Mesothelial cell of epicardium (in vitro differentiated cells): ENCODE measurements at regions not wholly inside any gene's neighbourhood (a gene's known extent, or its start where the extent isn't known, plus 50 kb on each side); places are given as distances from the start of the nearest gene placed in this dataset.

ENCODE experiments used
- DNase-seq, 2 experiments: peaks; one replicate each; pipeline ENCODE4 v3.0.0; 2021; ENCODE audit warnings: low spot score in 2 of 2; ENCODE audit not compliant: unreplicated experiment in 2 of 2
- H3K27ac Mint-ChIP-seq: 2 replicates; pipeline ENCODE4 v1.8.0; 2021; ENCODE audit warnings: mixed read lengths
- H3K27me3 Mint-ChIP-seq: 2 replicates; pipeline ENCODE4 v1.8.0; 2021; ENCODE audit warnings: low read depth, mixed read lengths
- H3K36me3 Mint-ChIP-seq: 2 replicates; pipeline ENCODE4 v1.8.0; 2021; ENCODE audit warnings: mixed read lengths
- H3K4me1 Mint-ChIP-seq: 2 replicates; pipeline ENCODE4 v1.8.0; 2021; ENCODE audit warnings: mixed read lengths
- H3K4me3 Mint-ChIP-seq: 2 replicates; pipeline ENCODE4 v1.8.0; 2021; ENCODE audit warnings: mild to moderate bottlenecking, moderate library complexity, mixed read lengths
- H3K9me3 Mint-ChIP-seq: 2 replicates; pipeline ENCODE4 v1.8.0; 2021; ENCODE audit warnings: mixed read lengths
- TF ChIP-seq, protein P1 (sequence below): fragments of 200-600 bp; sonication (generic); IDR thresholded peaks from one replicate; pipeline ENCODE4 v1.5.0; 2021; ENCODE audit warnings: antibody characterized with exemption; ENCODE audit not compliant: unreplicated experiment

- no peaks in the 10 kb centered on the region for H3K36me3 Mint-ChIP-seq
- TF ChIP-seq, protein P1, sequence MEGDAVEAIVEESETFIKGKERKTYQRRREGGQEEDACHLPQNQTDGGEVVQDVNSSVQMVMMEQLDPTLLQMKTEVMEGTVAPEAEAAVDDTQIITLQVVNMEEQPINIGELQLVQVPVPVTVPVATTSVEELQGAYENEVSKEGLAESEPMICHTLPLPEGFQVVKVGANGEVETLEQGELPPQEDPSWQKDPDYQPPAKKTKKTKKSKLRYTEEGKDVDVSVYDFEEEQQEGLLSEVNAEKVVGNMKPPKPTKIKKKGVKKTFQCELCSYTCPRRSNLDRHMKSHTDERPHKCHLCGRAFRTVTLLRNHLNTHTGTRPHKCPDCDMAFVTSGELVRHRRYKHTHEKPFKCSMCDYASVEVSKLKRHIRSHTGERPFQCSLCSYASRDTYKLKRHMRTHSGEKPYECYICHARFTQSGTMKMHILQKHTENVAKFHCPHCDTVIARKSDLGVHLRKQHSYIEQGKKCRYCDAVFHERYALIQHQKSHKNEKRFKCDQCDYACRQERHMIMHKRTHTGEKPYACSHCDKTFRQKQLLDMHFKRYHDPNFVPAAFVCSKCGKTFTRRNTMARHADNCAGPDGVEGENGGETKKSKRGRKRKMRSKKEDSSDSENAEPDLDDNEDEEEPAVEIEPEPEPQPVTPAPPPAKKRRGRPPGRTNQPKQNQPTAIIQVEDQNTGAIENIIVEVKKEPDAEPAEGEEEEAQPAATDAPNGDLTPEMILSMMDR, result no peak
- H3K27me3 Mint-ChIP-seq, result peaks cover 22% of the 10 kb centered on the region
- no peak overlapping the region for H3K27ac Mint-ChIP-seq
- H3K4me3 Mint-ChIP-seq, result no peak overlapping the region
- no peaks in the 10 kb centered on the region for H3K9me3 Mint-ChIP-seq
- no peak for DNase-seq
- H3K4me1 Mint-ChIP-seq, result no peaks in the 10 kb centered on the region
These were observed 464.9 kb downstream of the PRKD1 start for GRCh38 chr14:29462772-29463171.

GRCh38 chr14:29463727-29464395 is 463.8 kb downstream of the PRKD1 start:
- H3K4me1 Mint-ChIP-seq, result no peaks in the 10 kb centered on the region
- TF ChIP-seq, protein P1, result no peak

DNA sequence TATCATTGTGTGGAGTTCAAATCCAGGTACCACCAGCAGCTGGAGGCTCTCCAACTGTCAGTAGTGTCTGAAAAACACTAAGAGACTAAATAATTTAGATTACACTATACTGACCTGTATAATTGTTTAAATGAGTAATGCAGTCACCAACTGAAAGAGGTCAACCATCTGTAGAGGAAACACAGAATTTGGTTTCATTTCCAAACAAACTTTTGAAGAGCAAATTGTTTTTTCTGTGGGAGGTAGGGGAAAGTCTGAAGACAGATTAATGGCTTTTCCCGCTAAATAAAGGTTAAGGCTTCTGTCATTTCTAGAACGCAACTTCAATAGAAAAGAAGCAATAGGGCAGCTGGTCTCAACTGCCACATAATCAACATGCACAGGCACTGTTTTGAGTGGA is 462.6 kb downstream of the PRKD1 start:
- TF ChIP-seq, protein P1, result no peak
- H3K4me3 Mint-ChIP-seq, result no peak overlapping the region
- H3K36me3 Mint-ChIP-seq, result no peaks in the 10 kb centered on the region
- no peak for DNase-seq
- H3K9me3 Mint-ChIP-seq, result no peaks in the 10 kb centered on the region
- no peaks in the 10 kb centered on the region for H3K4me1 Mint-ChIP-seq
- no peak overlapping the region for H3K27ac Mint-ChIP-seq
- peaks cover 27% of the 10 kb centered on the region for H3K27me3 Mint-ChIP-seq

More at GRCh38 chr14:29463727-29464395, 463.8 kb downstream of the PRKD1 start:
- Mint-ChIP-seq H3K27ac (no peak overlapping the region), H3K27me3 (peaks cover 22% of the 10 kb centered on the region), H3K9me3 (no peaks in the 10 kb centered on the region), H3K4me3 (no peak overlapping the region), H3K36me3 (no peaks in the 10 kb centered on the region)
- DNase-seq, result no peak

DNA sequence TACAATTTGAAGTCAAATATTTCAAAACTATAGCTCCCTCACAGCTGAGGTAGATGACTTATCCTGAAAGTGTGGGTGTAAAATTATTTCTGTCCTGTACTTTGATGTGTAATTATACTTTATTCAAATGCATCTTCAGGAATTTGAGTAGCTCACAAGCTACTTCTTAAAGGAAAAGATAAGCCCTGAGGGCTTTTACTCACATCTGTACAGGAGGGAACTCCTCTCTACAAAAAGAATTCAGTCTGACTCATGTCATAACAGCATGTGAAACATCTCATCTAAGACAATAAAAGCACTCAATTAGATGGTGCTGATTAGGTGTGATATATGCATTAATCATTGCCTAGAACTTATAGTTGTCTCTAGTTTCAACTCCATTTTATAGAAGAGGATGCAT is 452.0 kb downstream of the PRKD1 start:
- peaks cover 12% of the 10 kb centered on the region for H3K9me3 Mint-ChIP-seq
- TF ChIP-seq, protein P1, result no peak
- no peak overlapping the region for H3K27ac Mint-ChIP-seq
- H3K4me3 Mint-ChIP-seq, result no peak overlapping the region
- H3K36me3 Mint-ChIP-seq, result no peaks in the 10 kb centered on the region
- DNase-seq, result no peak
- H3K4me1 Mint-ChIP-seq, result no peaks in the 10 kb centered on the region
- H3K27me3 Mint-ChIP-seq, result no peaks in the 10 kb centered on the region

DNA sequence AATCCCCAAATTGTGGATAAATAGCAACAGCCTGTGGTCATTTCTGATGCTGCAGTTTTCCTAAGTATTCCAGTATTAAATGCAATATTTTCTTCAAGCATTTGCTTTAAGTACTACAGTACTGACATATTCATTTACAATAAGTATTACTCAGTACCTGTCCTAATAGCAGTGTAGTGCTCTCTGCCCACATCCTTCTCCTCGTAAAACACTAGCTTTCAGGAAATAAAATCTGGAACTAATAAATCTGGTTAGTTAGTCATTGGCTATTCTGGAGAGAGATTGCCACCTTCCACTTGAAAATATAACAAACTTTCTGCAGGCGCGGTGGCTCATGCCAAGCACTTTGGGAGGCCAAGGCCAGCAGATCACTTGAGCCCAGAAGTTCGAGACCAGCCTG is 441.5 kb downstream of the PRKD1 start:
- H3K27ac Mint-ChIP-seq, result no peak overlapping the region
- no peaks in the 10 kb centered on the region for H3K4me1 Mint-ChIP-seq
- TF ChIP-seq, protein P1, result no peak

More for the DNA sequence above, 441.5 kb downstream of the PRKD1 start:
- DNase-seq, result no peak
- H3K4me3 Mint-ChIP-seq, result no peak overlapping the region
- no peaks in the 10 kb centered on the region for H3K36me3 Mint-ChIP-seq
- H3K9me3 Mint-ChIP-seq, result peaks cover 7% of the 10 kb centered on the region
- peaks cover 4% of the 10 kb centered on the region for H3K27me3 Mint-ChIP-seq
